ENCODE measurements at regions not wholly inside any gene's neighbourhood (a gene's known extent, or its start where the extent isn't known, plus 50 kb on each side); places are given as distances from the start of the nearest gene placed in this dataset.

DNA sequence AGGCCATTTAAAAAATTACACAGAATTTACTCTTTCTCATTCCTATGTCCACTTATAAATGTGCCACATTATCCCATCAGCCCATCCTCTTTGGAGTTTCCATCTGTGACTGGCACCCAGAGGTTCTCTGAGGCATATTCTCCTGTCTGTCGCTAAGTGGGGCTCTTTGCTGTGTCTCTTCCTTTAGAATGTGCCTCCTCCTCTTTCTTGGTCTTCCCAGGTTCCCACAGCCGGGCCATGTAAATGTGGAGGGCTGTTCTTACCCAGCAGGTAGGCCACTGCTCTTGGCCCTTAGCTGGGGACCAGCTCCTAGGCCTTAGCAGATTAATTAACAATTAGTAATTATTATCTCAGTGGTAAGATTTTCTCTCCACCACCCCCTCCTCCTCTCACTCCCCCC lies 167.0 kb downstream of the INSIG2 start:
- no peak overlapping the region for H3K4me3 ChIP-seq (ENCODE audit: low read depth, low read length)
- TF ChIP-seq, protein P1, sequence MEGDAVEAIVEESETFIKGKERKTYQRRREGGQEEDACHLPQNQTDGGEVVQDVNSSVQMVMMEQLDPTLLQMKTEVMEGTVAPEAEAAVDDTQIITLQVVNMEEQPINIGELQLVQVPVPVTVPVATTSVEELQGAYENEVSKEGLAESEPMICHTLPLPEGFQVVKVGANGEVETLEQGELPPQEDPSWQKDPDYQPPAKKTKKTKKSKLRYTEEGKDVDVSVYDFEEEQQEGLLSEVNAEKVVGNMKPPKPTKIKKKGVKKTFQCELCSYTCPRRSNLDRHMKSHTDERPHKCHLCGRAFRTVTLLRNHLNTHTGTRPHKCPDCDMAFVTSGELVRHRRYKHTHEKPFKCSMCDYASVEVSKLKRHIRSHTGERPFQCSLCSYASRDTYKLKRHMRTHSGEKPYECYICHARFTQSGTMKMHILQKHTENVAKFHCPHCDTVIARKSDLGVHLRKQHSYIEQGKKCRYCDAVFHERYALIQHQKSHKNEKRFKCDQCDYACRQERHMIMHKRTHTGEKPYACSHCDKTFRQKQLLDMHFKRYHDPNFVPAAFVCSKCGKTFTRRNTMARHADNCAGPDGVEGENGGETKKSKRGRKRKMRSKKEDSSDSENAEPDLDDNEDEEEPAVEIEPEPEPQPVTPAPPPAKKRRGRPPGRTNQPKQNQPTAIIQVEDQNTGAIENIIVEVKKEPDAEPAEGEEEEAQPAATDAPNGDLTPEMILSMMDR (IDR thresholded peaks at IDR 0.05; ENCODE audit: low read depth, low read length): no peak

DNA sequence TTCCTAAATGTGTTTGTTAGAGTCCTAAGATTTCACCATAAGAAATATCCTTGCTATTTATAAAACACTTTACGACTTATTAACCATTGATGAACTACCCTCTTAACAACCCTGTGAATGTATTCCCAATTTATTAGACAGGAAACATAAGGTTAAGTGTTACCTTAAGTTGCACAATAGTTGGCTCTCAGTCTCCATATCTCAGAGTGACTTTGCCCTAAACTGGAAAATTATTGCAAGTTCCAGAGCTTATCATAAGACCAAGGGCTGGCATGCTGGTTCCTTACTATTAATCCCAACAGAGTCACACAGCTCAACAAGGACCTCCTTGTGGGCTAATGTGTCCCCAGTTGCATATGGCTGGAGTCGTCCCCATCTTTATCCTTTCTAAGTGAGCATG lies 165.8 kb downstream of the INSIG2 start:
- TF ChIP-seq, protein P1 (IDR thresholded peaks at IDR 0.05; ENCODE audit: low read depth, low read length): no peak
- H3K4me3 ChIP-seq (ENCODE audit: low read depth, low read length): no peak overlapping the region

DNA sequence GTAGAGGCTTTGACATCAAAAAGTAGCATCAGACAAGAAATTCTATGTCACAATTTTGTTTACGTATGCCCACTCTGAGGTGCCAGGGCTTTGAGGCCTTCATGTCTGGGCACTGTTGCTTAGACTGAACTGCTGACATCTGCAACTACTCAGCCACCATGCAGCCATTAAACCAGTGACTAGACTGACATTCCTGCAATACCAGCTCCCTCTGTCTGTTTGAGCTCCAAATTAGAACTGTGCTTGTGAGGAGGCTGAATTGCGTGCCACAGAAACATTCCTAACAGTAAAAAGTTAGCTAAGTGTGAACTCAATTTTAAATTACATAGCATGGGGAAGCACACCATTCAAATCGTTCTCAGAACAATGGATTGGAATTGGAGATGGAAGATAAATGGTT lies 163.2 kb downstream of the INSIG2 start:
- H3K4me3 ChIP-seq (ENCODE audit: low read depth, low read length): no peak overlapping the region
- TF ChIP-seq, protein P1 (IDR thresholded peaks at IDR 0.05; ENCODE audit: low read depth, low read length): no peak

DNA sequence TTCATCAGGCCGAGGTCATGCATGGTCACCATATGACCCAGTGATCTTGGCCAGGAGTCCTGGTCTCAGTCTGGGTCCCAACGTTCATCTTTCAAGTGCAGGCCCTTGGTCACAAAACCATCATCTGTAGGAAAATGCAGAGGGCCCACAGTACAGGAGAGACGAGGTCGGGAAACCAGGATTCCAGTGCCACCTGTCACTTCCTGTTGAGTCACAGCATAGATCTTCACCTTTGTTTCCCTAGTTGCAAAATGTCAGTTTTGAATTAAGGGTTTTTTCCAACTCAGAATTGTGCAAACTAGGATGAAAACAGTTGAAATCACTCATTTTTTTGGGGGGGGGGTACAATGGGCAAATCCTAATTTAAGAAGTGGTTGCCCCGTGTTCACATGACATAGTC lies 162.2 kb downstream of the INSIG2 start:
- no peak overlapping the region for H3K4me3 ChIP-seq (ENCODE audit: low read depth, low read length)
- TF ChIP-seq, protein P1 (IDR thresholded peaks at IDR 0.05; ENCODE audit: low read depth, low read length): no peak

DNA sequence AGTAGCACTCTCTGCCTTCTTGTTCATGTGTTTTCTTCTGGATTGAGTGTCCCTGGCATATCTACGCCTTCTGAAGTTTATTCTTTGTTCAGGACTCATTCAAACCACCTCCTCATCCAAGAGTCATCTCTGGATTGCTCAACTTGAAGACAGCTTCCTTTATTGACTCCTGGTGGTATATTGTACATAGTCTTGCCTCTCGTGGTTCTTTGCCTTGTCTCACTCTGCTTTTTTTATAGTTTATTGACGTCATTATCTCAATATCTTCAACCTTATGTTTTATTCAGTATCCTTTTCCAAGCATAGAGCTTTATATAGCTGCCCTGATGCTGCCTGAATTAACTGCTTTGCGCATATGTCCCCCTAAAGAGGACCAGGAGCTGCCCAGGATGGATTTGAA lies 161.7 kb downstream of the INSIG2 start:
- TF ChIP-seq, protein P1 (IDR thresholded peaks at IDR 0.05; ENCODE audit: low read depth, low read length): no peak

DNA sequence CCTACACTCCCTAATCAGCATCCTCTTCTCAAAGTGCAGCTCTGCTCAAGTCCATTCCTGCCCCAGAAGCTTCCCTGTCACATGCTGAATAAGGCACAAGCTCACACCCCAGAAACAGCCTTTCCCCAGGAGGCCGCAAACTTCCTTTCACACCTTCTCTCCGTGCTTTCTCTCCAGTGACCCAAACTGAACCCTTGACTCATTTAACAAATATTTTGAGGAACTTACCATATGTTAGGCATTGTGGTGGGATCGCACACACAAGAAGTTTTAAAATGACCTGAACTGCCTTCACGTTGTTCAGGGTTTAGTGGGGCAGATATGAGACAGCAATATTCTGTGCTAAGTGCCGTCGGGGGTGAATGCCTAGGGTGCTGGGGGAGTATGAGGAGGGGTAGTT lies 161.3 kb downstream of the INSIG2 start:
- TF ChIP-seq, protein P1 (IDR thresholded peaks at IDR 0.05; ENCODE audit: low read depth, low read length): no peak
- H3K4me3 ChIP-seq (ENCODE audit: low read depth, low read length): no peak overlapping the region

More for the DNA sequence above, 161.7 kb downstream of the INSIG2 start:
- no peak overlapping the region for H3K4me3 ChIP-seq (ENCODE audit: low read depth, low read length)

DNA sequence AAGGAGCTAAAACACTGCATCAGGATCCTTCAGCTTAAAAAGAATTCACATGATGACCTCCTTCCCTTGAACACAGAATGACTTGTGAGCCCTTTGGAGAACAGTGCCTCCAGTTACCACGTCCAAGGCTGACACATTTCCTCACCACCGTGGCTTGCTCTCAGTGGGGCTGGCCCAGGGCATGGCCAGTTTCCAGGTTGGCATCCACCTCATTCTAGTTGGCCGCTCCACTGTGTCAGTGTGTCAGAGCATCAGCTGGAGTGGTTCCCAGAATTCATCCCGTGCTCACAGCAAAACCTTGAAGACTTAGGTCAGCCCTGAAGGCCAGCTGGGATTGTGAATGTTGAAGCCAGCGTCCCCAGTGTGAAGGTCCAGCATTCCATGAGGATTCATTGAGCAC lies 158.5 kb downstream of the INSIG2 start:
- H3K4me3 ChIP-seq (ENCODE audit: low read depth, low read length): no peak overlapping the region
- TF ChIP-seq, protein P1 (IDR thresholded peaks at IDR 0.05; ENCODE audit: low read depth, low read length): no peak
